H1 (cell line): ENCODE measurements at regions not wholly inside any gene's neighbourhood (a gene's known extent, or its start where the extent isn't known, plus 50 kb on each side); places are given as distances from the start of the nearest gene placed in this dataset.

Experiments used
- CTCF ChIA-PET: fragments of 300-600 bp; sonication (Branson Sonifier 250); formaldehyde crosslinking; loops from one replicate; lab custom pipeline; 2021; ENCODE audit not compliant: partially characterized antibody; lab: Charles Lee
- POLR2A ChIA-PET: fragments of 300-600 bp; sonication (Branson Sonifier 250); formaldehyde crosslinking; loops from one replicate; lab custom pipeline; 2021; ENCODE audit warnings: inconsistent platforms; ENCODE audit not compliant: partially characterized antibody; lab: Charles Lee
- DNase-seq, 2 experiments: peaks; one replicate each; pipeline versions ENCODE4 v3.0.0 to v3.0.0-alpha.2; 2010 to 2022; ENCODE audit warnings: low spot score in 2 of 2, low read depth in 1 of 2, mixed read lengths in 1 of 2
- FAIRE-seq: peaks from 2 replicates; lab custom pipeline; 2011; peaks lifted over from hg19 to GRCh38; lab: Jason Lieb, UNC
- H2AFZ ChIP-seq: 2 replicates; pipeline ENCODE4 v1.8.1; 2012; ENCODE audit warnings: low read length, inconsistent platforms
- H2AK5ac ChIP-seq: 2 replicates; pipeline ENCODE4 v1.6.1; 2013; ENCODE audit warnings: low read depth, low read length
- H2BK120ac ChIP-seq: replicated peaks from 2 replicates; pipeline ENCODE3; 2013; ENCODE audit warnings: low read depth, low read length, inconsistent platforms
- H2BK12ac ChIP-seq: 2 replicates; pipeline ENCODE4 v1.6.1; 2013; ENCODE audit warnings: low read depth, low read length
- H2BK15ac ChIP-seq: 2 replicates; pipeline ENCODE4 v1.6.1; 2013; ENCODE audit warnings: low read length
- H2BK20ac ChIP-seq: 2 replicates; pipeline ENCODE4 v1.6.1; 2013; ENCODE audit warnings: low read length
- H2BK5ac ChIP-seq: 2 replicates; pipeline ENCODE4 v1.6.1; 2013; ENCODE audit warnings: low read depth, low read length
- H3K14ac ChIP-seq: 2 replicates; pipeline ENCODE4 v1.6.1; 2013; ENCODE audit warnings: inconsistent platforms; ENCODE audit not compliant: insufficient read length
- H3K18ac ChIP-seq: 2 replicates; pipeline ENCODE4 v1.6.1; 2013; ENCODE audit warnings: low read length; ENCODE audit errors: extremely low read depth
- H3K23ac ChIP-seq: 2 replicates; pipeline ENCODE4 v1.6.1; 2013; ENCODE audit warnings: inconsistent platforms; ENCODE audit not compliant: insufficient read length
- H3K23me2 ChIP-seq: 2 replicates; pipeline ENCODE4 v1.6.1; 2013; ENCODE audit warnings: low read depth, low read length
- H3K27ac ChIP-seq: 2 replicates; pipeline ENCODE4 v1.6.1; 2011; ENCODE audit warnings: low read depth, low read length, inconsistent platforms
- H3K27me3 ChIP-seq, 4 experiments: replicated peaks in 1 of 4; 1 replicate in 1 of 4; 2 replicates in 3 of 4; pipeline versions ENCODE4 v1.6.1 to v1.8.1; 2011 to 2013; ENCODE audit warnings: low read length in 3 of 4, mild to moderate bottlenecking in 3 of 4, inconsistent platforms in 2 of 4, mixed read lengths in 2 of 4, moderate library complexity in 1 of 4; ENCODE audit not compliant: control insufficient read depth in 3 of 4, insufficient read depth in 3 of 4; ENCODE audit errors: extremely low read depth in 1 of 4
- H3K36me3 ChIP-seq, 4 experiments: 2 replicates each; pipeline versions ENCODE4 v1.6.1 to v1.8.1; 2011 to 2013; ENCODE audit warnings: mild to moderate bottlenecking in 4 of 4, low read length in 3 of 4, moderate library complexity in 2 of 4, control low read depth in 1 of 4, inconsistent platforms in 1 of 4; ENCODE audit not compliant: insufficient read depth in 4 of 4, control insufficient read depth in 2 of 4
- H3K4ac ChIP-seq: replicated peaks from 2 replicates; pipeline ENCODE3; 2013; ENCODE audit warnings: low read length, low read depth, mixed read lengths, inconsistent platforms; ENCODE audit not compliant: insufficient read length
- H3K4me1 ChIP-seq, 4 experiments: replicated peaks in 1 of 4; 1 replicate in 1 of 4; 2 replicates in 3 of 4; pipeline versions ENCODE4 v1.6.1 to v1.8.1; 2011 to 2013; ENCODE audit warnings: low read length in 3 of 4, inconsistent platforms in 2 of 4, mixed read lengths in 1 of 4; ENCODE audit not compliant: insufficient read depth in 4 of 4, control insufficient read depth in 3 of 4
- H3K4me2 ChIP-seq, 2 experiments: 2 replicates each; pipeline versions ENCODE4 v1.6.1 to v1.8.1; 2011 to 2013; ENCODE audit warnings: low read depth in 2 of 2, low read length in 2 of 2, control low read depth in 1 of 2, inconsistent platforms in 1 of 2, mild to moderate bottlenecking in 1 of 2; ENCODE audit not compliant: insufficient read depth in 1 of 2
- H3K4me3 ChIP-seq, 4 experiments: fragments of 200-600, 300-600 bp in 1 of 4; sonication (generic), shearing (Covaris generic), sonication (Bioruptor Twin) in 1 of 4; 2 replicates each; pipeline versions ENCODE4 v1.5.1 to v1.8.1; 2011 to 2016; ENCODE audit warnings: low read length in 4 of 4, low read depth in 3 of 4, control low read depth in 2 of 4, inconsistent platforms in 2 of 4, mild to moderate bottlenecking in 2 of 4, mixed read lengths in 1 of 4, moderate library complexity in 1 of 4; ENCODE audit not compliant: insufficient read depth in 2 of 4; ENCODE audit errors: extremely low read depth in 1 of 4
- H3K56ac ChIP-seq: replicated peaks from 2 replicates; pipeline ENCODE3; 2013; ENCODE audit warnings: low read depth, mild to moderate bottlenecking, mixed read lengths, low read length, inconsistent platforms; ENCODE audit not compliant: insufficient read length
- H3K79me1 ChIP-seq: 2 replicates; pipeline ENCODE4 v1.6.1; 2013; ENCODE audit warnings: low read depth, low read length, control low read depth
- H3K79me2 ChIP-seq, 2 experiments: 2 replicates each; pipeline versions ENCODE4 v1.6.1 to v1.8.1; 2012 to 2013; ENCODE audit warnings: low read length in 2 of 2, mild to moderate bottlenecking in 2 of 2, inconsistent platforms in 1 of 2; ENCODE audit not compliant: insufficient read depth in 2 of 2, control insufficient read depth in 1 of 2
- H3K9ac ChIP-seq, 4 experiments: replicated peaks in 1 of 4; 1 replicate in 1 of 4; 2 replicates in 3 of 4; pipeline versions ENCODE4 v1.6.1 to v1.8.1; 2011 to 2013; ENCODE audit warnings: low read depth in 3 of 4, low read length in 3 of 4, control low read depth in 2 of 4, mild to moderate bottlenecking in 2 of 4, moderate library complexity in 2 of 4, inconsistent platforms in 1 of 4; ENCODE audit errors: extremely low read depth in 1 of 4
- H3K9me3 ChIP-seq, 2 experiments: 2 replicates each; pipeline versions ENCODE4 v1.6.1 to v1.8.1; 2012 to 2013; ENCODE audit warnings: mild to moderate bottlenecking in 2 of 2, moderate library complexity in 2 of 2, control low read depth in 1 of 2, inconsistent platforms in 1 of 2, low read depth in 1 of 2, low read length in 1 of 2, mixed read lengths in 1 of 2; ENCODE audit not compliant: insufficient read depth in 2 of 2
- H4K20me1 ChIP-seq, 2 experiments: replicated peaks in 1 of 2; 2 replicates each; pipeline versions ENCODE3 to v1.8.1; 2011 to 2013; ENCODE audit warnings: inconsistent platforms in 2 of 2, low read length in 2 of 2, mild to moderate bottlenecking in 1 of 2; ENCODE audit not compliant: insufficient read depth in 2 of 2, control insufficient read depth in 1 of 2
- H4K5ac ChIP-seq: 2 replicates; pipeline ENCODE4 v1.6.1; 2013; ENCODE audit warnings: low read length, low read depth, mixed read lengths, inconsistent platforms; ENCODE audit not compliant: insufficient read length
- H4K8ac ChIP-seq: 2 replicates; pipeline ENCODE4 v1.8.0; 2013; ENCODE audit warnings: mild to moderate bottlenecking, moderate library complexity, low read length, inconsistent platforms; ENCODE audit not compliant: insufficient read depth; ENCODE audit errors: extremely low read depth
- H4K91ac ChIP-seq: replicated peaks from 2 replicates; pipeline ENCODE3; 2013; ENCODE audit warnings: low read length, mixed read lengths, inconsistent platforms; ENCODE audit not compliant: insufficient read length
- CREB1 ChIP-seq: IDR thresholded peaks from 2 replicates; pipeline ENCODE4 v1.6.1; 2012; ENCODE audit warnings: inconsistent platforms
- EGR1 ChIP-seq: IDR thresholded peaks from 2 replicates; pipeline ENCODE4 v1.6.1; 2011; ENCODE audit warnings: low read depth, low read length, borderline replicate concordance
- EP300 ChIP-seq, 2 experiments: IDR thresholded peaks; 1 replicate in 1 of 2; 2 replicates in 1 of 2; pipeline ENCODE4 v1.6.1; 2011 to 2012; ENCODE audit warnings: low read depth in 2 of 2, low read length in 2 of 2, mild to moderate bottlenecking in 2 of 2, borderline replicate concordance in 1 of 2, inconsistent platforms in 1 of 2, moderate library complexity in 1 of 2
- EZH2 ChIP-seq: fragments of 200-600 bp; sonication (generic); IDR thresholded peaks from 2 replicates; pipeline ENCODE4 v1.7.1; 2012; ENCODE audit warnings: low read depth, mild to moderate bottlenecking, moderate library complexity, low read length, inconsistent platforms; ENCODE audit not compliant: severe bottlenecking
- HDAC2 ChIP-seq, 2 experiments: fragments of 300-600 bp in 1 of 2; sonication (generic) in 1 of 2; IDR thresholded peaks; 2 replicates each; pipeline ENCODE4 v1.6.1; 2011 to 2012; ENCODE audit warnings: low read depth in 2 of 2, low read length in 2 of 2, mild to moderate bottlenecking in 2 of 2, moderate library complexity in 2 of 2, borderline replicate concordance in 1 of 2, inconsistent platforms in 1 of 2
- HDAC6 ChIP-seq: IDR thresholded peaks from one replicate; pipeline ENCODE4 v1.7.1; 2012; ENCODE audit warnings: low read depth, mild to moderate bottlenecking, inconsistent platforms, low read length, moderate library complexity
- KDM1A ChIP-seq: fragments of 200-600, 300-600 bp; sonication (generic); IDR thresholded peaks from 2 replicates; pipeline ENCODE4 v1.7.1; 2016; ENCODE audit warnings: mild to moderate bottlenecking, low read length, borderline replicate concordance
- NRF1 ChIP-seq: IDR thresholded peaks from 2 replicates; pipeline ENCODE4 v1.6.1; 2011; ENCODE audit warnings: mild to moderate bottlenecking, low read depth, low read length, improper control_type of control experiment
- POLR2A ChIP-seq, 2 experiments: IDR thresholded peaks; 1 replicate in 1 of 2; 2 replicates in 1 of 2; pipeline ENCODE4 v1.6.1; 2011; ENCODE audit warnings: low read depth in 2 of 2, low read length in 2 of 2, mild to moderate bottlenecking in 2 of 2; ENCODE audit errors: control extremely low read depth in 1 of 2
- SP1 ChIP-seq: IDR thresholded peaks from 2 replicates; pipeline ENCODE4 v1.6.1; 2011; ENCODE audit warnings: low read depth, low read length
- SRF ChIP-seq: IDR thresholded peaks from 2 replicates; pipeline ENCODE4 v1.6.1; 2011; ENCODE audit warnings: mild to moderate bottlenecking, low read depth, low read length, moderate library complexity
- TBP ChIP-seq: IDR thresholded peaks from 2 replicates; pipeline ENCODE4 v1.6.1; 2011; ENCODE audit warnings: low read depth, low read length, improper control_type of control experiment
- YY1 ChIP-seq: IDR thresholded peaks from 2 replicates; pipeline ENCODE4 v1.6.1; 2011; ENCODE audit warnings: low read depth, mild to moderate bottlenecking, low read length
- WGBS, 2 experiments: shearing (Covaris generic) in 1 of 2; methylation state at CpG; one replicate each; pipeline versions ENCODE4 v1.1.6 to v1.1.7; 2013 to 2015; ENCODE audit warnings: low lambda C conversion rate in 2 of 2, mixed read lengths in 2 of 2, inconsistent platforms in 1 of 2, low coverage in 1 of 2, missing lambda C conversion rate in 1 of 2; ENCODE audit not compliant: insufficient replicate concordance in 2 of 2, insufficient coverage in 1 of 2, insufficient read length in 1 of 2; ENCODE audit errors: extremely low coverage in 1 of 2, missing lambda C conversion rate in 1 of 2; 5-methylcytosine and 5-hydroxymethylcytosine counted together
- TF ChIP-seq, protein P1 (sequence below): IDR thresholded peaks from 2 replicates; pipeline ENCODE4 v1.6.1; 2012; ENCODE audit warnings: inconsistent platforms
- TF ChIP-seq, protein P2 (sequence below): IDR thresholded peaks from 2 replicates; pipeline ENCODE4 v1.6.1; 2011; ENCODE audit warnings: low read depth, mild to moderate bottlenecking, low read length; ENCODE audit not compliant: insufficient read depth

DNA sequence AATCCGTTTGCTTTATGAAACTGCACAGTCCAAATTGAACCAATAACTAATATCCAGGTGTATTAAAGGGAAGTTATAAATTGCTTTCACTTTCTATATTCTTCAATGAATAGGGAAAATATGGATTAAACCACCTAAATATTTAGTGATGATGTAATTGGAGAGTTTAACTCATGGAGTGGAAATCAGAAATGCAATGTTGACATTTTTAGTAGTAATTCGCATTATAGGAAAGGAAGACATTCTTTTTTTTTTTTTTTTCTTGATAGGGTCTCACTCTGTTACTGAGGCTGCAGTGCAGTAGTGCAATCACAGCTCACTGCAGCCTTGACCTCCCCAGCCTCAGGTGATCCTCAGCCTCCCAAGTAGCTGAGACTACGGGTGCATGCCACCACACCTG, 321.9 kb downstream of the RNF144A start:
- H2BK5ac ChIP-seq, result no peak overlapping the region
- H3K4me1 ChIP-seq, result no peaks in the 10 kb centered on the region; a peak in 1 of 7 replicates
- FAIRE-seq, result no peak
- no peaks in the 10 kb centered on the region for H3K36me3 ChIP-seq
- no peak overlapping the region for H4K8ac ChIP-seq
- no peaks in the 10 kb centered on the region for H3K27me3 ChIP-seq
- no peak overlapping the region for H2BK15ac ChIP-seq
- no peaks in the 10 kb centered on the region for H3K79me1 ChIP-seq
- no peak overlapping the region for H4K5ac ChIP-seq
- H3K27ac ChIP-seq, result no peak overlapping the region
- ChIA-PET CTCF (no interaction called here), POLR2A (no interaction called here)
- no peak overlapping the region for H2AFZ ChIP-seq
- no peaks in the 10 kb centered on the region; the same call in 1 of the 2 replicates for H3K23me2 ChIP-seq
- 90% methylated on average over 3 of the region's 3 CpGs; no CpG with 5 or more reads in 1 of the 2 experiments for WGBS, 2 experiments
- no peak overlapping the region for H3K4me2 ChIP-seq
- H3K18ac ChIP-seq, result no peak overlapping the region
- H3K4ac ChIP-seq, result no peak overlapping the region
- H3K9ac ChIP-seq, result no peak overlapping the region
- no peak overlapping the region for H3K23ac ChIP-seq
- no peak overlapping the region for H2AK5ac ChIP-seq
- no peak overlapping the region for H3K56ac ChIP-seq
- no peaks in the 10 kb centered on the region for H4K20me1 ChIP-seq
- no peak overlapping the region for H4K91ac ChIP-seq
- H3K9me3 ChIP-seq, result no peaks in the 10 kb centered on the region
- no peak overlapping the region for H3K4me3 ChIP-seq
- no peak overlapping the region for H2BK12ac ChIP-seq
- no peak overlapping the region for H2BK20ac ChIP-seq
- no peak for DNase-seq
- H3K79me2 ChIP-seq, result no peaks in the 10 kb centered on the region
- H2BK120ac ChIP-seq, result no peak overlapping the region
- no peak overlapping the region for H3K14ac ChIP-seq
- TF ChIP-seq EGR1, result no peak
- no peak for TF ChIP-seq EZH2
- no peak for TF ChIP-seq YY1
- TF ChIP-seq NRF1, result no peak
- TF ChIP-seq CREB1, result no peak
- no peak for TF ChIP-seq POLR2A (IDR thresholded peaks at IDR 0.05; ENCODE audit: control extremely low read depth in 1 of 2, low read depth in 2 of 2, low read length in 2 of 2)
- no peak for TF ChIP-seq HDAC2 (IDR thresholded peaks at IDR 0.05; ENCODE audit: borderline replicate concordance in 1 of 2, low read depth in 2 of 2, low read length in 2 of 2)
- no peak for TF ChIP-seq SP1
- TF ChIP-seq, protein P1, sequence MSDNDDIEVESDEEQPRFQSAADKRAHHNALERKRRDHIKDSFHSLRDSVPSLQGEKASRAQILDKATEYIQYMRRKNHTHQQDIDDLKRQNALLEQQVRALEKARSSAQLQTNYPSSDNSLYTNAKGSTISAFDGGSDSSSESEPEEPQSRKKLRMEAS, result no peak
- TF ChIP-seq, protein P2, sequence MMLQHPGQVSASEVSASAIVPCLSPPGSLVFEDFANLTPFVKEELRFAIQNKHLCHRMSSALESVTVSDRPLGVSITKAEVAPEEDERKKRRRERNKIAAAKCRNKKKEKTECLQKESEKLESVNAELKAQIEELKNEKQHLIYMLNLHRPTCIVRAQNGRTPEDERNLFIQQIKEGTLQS, result no peak
- TF ChIP-seq TBP, result no peak
- no peak for TF ChIP-seq HDAC6
- TF ChIP-seq SRF, result no peak
- no peak for TF ChIP-seq KDM1A
- TF ChIP-seq EP300 (IDR thresholded peaks at IDR 0.05; ENCODE audit: borderline replicate concordance in 1 of 2, low read depth in 2 of 2, low read length in 2 of 2), result no peak
